HG03432 (cell line): ENCODE measurements at regions not wholly inside any gene's neighbourhood (a gene's known extent, or its start where the extent isn't known, plus 50 kb on each side); places are given as distances from the start of the nearest gene placed in this dataset.

ENCODE experiments used
- ATAC-seq: cut with Tn5 transposase; IDR thresholded peaks from one replicate; pipeline ENCODE4 v1.9.1; 2021; ENCODE audit warnings: mild to moderate bottlenecking, moderate library complexity; ENCODE audit not compliant: unreplicated experiment

DNA sequence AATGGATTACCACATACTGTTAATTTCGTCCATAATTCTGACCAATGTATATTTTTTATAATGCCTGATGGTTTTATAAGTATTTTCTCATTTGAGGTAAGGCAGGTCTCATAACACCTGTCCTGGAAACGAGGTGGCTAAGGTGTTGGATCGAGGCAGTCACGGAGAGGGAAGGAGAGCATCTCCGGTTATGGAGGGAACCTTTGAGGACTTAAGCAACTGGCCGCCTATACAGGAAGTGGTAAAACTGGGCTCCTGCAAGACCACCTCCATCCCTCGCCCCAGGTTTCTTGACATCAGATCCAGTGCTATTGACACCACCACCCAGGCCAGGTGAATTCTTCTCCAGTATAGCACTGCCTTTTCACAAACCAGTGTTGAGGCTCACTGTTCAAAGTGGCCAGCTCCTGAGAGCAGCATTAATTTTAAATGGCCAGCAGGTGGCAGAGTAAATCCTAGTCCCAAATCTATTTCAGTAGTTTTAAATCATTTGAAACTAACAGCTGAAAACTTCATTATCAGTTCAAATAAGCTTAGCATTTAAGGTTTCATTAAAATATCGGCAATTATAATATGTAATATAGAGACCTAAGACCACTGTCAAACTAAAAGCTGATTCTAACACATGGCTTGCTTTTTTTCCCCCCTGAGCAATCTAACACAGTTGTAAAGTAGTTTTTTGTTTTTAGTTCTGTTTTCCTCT, 100.8 kb downstream of the PPM1A start:
- peak; percentile 70 for ATAC-seq

GRCh38 chr14:60350366-60350720, 101.3 kb downstream of the PPM1A start:
- ATAC-seq = no peak

DNA sequence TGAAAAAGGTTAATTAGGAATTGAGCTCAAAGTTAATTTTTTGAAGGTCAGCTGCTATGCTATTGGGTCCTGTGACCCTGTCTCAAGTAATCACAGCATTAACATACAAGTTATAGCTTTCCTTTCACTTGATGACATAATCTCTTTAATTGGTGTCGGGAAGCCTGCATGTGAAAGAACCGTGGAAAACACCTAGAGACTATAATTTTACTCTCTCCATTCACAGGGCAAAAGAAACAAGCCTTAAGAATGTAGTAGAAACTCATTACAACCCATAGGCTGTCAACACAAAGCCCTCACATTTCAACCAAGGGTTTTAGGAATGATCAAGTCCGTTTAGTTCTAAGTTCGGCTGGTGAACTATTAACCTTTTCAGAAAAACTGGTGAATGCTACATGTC, 104.4 kb downstream of the PPM1A start:
- no peak for ATAC-seq

DNA sequence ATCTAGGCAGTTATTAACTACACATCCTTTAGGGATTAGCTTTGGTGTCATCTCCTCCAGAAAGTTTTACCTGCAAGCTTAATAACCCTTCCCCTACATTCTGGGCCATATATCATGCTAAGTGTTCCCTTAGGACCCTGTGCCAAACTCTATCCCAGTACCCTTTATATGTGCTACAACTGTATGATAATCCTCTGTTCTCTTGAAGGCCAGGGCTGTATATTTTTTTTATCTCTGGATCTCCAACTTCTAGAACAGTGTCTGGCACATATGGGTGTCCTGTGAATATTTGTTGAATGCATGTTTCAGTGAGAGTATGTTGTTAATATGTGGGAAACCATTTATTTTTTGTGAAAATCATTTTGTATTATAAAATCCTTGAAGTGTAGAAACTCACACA, 106.7 kb downstream of the PPM1A start:
- ATAC-seq = no peak

- no peak for ATAC-seq
Measured at GRCh38 chr14:60356386-60356785, 107.4 kb downstream of the PPM1A start.

DNA sequence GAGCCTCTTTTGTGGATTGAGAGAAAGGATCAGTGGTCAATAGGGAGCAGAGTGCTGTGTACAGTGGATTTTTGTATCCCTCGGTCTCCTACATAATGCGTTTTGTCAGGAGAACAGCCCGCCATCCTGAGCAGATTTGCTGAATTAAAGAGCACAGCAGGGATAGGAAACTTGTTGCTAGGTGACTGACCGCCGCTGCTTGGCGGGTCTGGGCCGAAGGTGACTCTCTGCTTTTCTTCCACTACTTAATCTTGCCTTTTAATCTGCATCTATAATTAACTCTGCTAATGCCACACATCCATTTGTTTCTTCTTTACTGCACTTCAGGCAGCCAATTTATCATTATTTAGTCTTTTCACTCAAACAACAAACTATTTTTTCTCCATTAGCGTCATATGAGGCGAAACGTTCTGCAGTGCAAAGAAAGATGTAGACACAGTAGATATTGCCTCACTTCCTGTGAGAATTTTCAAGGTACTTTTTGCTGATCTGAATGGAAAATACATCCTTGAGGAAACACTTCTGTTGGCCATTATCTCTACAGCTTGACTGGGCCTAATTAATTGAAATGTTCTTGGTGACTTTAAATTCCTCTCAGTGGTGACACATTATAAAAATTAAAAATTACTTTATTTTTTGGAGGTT, 108.0 kb downstream of the PPM1A start:
- no peak for ATAC-seq

DNA sequence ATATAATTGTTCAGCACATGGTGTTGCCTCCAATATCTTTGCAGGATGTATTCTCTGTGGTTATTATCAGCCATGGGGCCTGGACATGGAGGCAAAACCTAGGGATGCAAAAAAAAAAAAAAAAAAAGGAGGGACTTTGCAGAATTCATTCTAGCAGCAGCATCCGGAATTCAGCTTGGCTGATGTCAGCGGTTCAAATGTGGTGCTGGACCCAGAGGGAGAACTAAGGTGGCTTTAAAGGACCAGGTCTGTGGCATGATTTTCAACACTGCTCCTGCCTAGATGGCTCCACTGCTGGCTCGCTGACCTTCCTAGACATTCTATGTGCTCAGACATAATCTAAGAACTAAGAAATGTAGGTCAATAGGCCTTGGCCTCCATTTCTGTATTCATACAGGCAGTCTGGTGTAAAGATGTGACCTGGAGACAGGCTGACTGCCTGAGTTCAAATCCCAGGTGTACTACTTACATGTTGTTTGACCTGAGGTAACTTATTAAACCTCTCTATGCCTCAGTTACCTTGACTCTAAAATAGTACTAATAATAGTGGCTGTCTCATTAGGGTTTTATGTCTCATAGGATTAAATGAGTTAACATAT, 108.6 kb downstream of the PPM1A start:
- ATAC-seq = no peak

GRCh38 chr14:60363275-60363674, 114.3 kb downstream of the PPM1A start:
- ATAC-seq = no peak

DNA sequence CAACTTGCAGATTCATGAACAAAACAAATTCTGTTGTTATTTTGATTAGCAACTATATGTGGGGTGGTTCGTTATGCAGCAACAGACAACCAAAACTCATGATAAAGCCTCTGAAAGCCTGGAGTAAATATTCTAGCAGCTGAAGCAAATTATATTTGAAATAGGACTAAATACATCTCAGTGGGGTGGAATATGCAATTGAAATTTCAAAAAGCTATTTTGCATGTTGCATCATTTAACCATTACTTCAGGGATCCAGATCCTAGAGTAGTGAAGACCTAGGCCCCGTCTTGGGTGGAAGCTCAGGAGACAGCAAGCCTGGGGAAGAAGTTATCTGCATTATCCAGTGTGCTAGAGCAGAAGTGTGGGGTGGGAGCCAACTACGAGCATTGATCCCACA, 114.7 kb downstream of the PPM1A start:
- no peak for ATAC-seq

DNA sequence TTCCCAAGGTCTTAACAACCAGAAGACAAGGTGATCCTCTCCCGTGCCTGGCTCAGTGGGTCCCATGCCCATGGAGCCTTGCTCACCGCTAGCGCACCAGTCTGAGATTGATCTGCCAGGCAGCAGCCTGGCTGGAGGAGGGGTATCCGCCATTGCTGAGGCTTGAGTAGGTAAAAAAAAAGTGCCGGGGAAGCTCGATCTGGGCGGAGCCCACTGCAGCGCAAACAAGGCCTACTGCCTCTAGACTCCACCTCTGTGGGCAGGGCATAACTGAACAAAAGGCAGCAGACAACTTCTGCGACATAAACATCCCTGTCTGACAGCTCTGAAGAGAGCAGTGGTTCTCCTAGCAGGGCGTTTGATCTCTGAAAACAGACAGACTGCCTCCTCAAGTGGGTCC, 104.0 kb downstream of the C14orf39 start:
- no peak for ATAC-seq
